Skeletal muscle satellite cell (primary cell): ENCODE measurements at regions not wholly inside any gene's neighbourhood (a gene's known extent, or its start where the extent isn't known, plus 50 kb on each side); places are given as distances from the start of the nearest gene placed in this dataset.
A peak's percentile ranks its signal among the peaks of the same experiment; 100 is the strongest.

Experiments
- H3K27me3 ChIP-seq: 2 replicates; pipeline ENCODE4 v1.7.0; 2013; ENCODE audit warnings: low read length; ENCODE audit not compliant: control insufficient read depth, insufficient read depth
- H3K36me3 ChIP-seq: 2 replicates; pipeline ENCODE4 v1.7.0; 2013; ENCODE audit warnings: mild to moderate bottlenecking, control low read depth, low read length; ENCODE audit not compliant: insufficient read depth
- H3K4me1 ChIP-seq: 2 replicates; pipeline ENCODE4 v1.7.0; 2013; ENCODE audit warnings: low read length; ENCODE audit not compliant: control insufficient read depth, insufficient read depth
- H3K4me2 ChIP-seq: 2 replicates; pipeline ENCODE4 v1.7.0; 2013; ENCODE audit warnings: mild to moderate bottlenecking, low read length
- H3K4me3 ChIP-seq: 2 replicates; pipeline ENCODE4 v1.7.0; 2013; ENCODE audit warnings: low read length
- H3K9ac ChIP-seq: 2 replicates; pipeline ENCODE4 v1.7.0; 2013; ENCODE audit warnings: mild to moderate bottlenecking, low read depth, low read length, moderate library complexity
- H3K9me3 ChIP-seq: replicated peaks from 2 replicates; pipeline ENCODE4 v1.7.0; 2013; ENCODE audit warnings: mild to moderate bottlenecking, control low read depth, low read length

GRCh38 chr11:32161293-32161692, 70.4 kb downstream of the RCN1 start:
- H3K4me1 ChIP-seq: no peaks in the 10 kb centered on the region
- peaks cover 48% of the 10 kb centered on the region for H3K27me3 ChIP-seq
- no peak overlapping the region for H3K4me3 ChIP-seq
- H3K4me2 ChIP-seq: no peak overlapping the region
- no peaks in the 10 kb centered on the region for H3K9me3 ChIP-seq
- no peaks in the 10 kb centered on the region for H3K36me3 ChIP-seq
- H3K9ac ChIP-seq: no peak overlapping the region

GRCh38 chr11:32162351-32162750, 71.5 kb downstream of the RCN1 start:
- H3K27me3 ChIP-seq: peaks cover 53% of the 10 kb centered on the region
- H3K4me2 ChIP-seq: no peak overlapping the region
- no peaks in the 10 kb centered on the region for H3K9me3 ChIP-seq
- H3K4me1 ChIP-seq: no peaks in the 10 kb centered on the region
- no peak overlapping the region for H3K9ac ChIP-seq
- H3K36me3 ChIP-seq: no peaks in the 10 kb centered on the region
- no peak overlapping the region for H3K4me3 ChIP-seq

- Histone ChIP-seq H3K36me3 (no peaks in the 10 kb centered on the region), H3K4me1 (no peaks in the 10 kb centered on the region), H3K9me3 (no peaks in the 10 kb centered on the region), H3K4me3 (no peak overlapping the region), H3K4me2 (no peak overlapping the region), H3K27me3 (peaks cover 56% of the 10 kb centered on the region), H3K9ac (no peak overlapping the region)
Measured at GRCh38 chr11:32162906-32163305, 72.0 kb downstream of the RCN1 start.

GRCh38 chr11:32163557-32163956, 72.7 kb downstream of the RCN1 start:
- H3K9ac ChIP-seq: no peak overlapping the region
- no peaks in the 10 kb centered on the region for H3K9me3 ChIP-seq
- H3K4me1 ChIP-seq: no peaks in the 10 kb centered on the region
- H3K27me3 ChIP-seq: peaks cover 59% of the 10 kb centered on the region
- H3K36me3 ChIP-seq: no peaks in the 10 kb centered on the region
- H3K4me2 ChIP-seq: no peak overlapping the region
- no peak overlapping the region for H3K4me3 ChIP-seq

- Histone ChIP-seq H3K36me3 (no peaks in the 10 kb centered on the region), H3K9me3 (no peaks in the 10 kb centered on the region), H3K27me3 (peaks cover 62% of the 10 kb centered on the region), H3K4me1 (no peaks in the 10 kb centered on the region), H3K4me3 (no peak overlapping the region), H3K4me2 (no peak overlapping the region), H3K9ac (no peak overlapping the region)
Measured at GRCh38 chr11:32164836-32165235, 74.0 kb downstream of the RCN1 start.

GRCh38 chr11:32168924-32169323, 78.0 kb downstream of the RCN1 start:
- Histone ChIP-seq H3K9ac (no peak overlapping the region), H3K9me3 (no peaks in the 10 kb centered on the region), H3K4me2 (no peak overlapping the region), H3K36me3 (no peaks in the 10 kb centered on the region), H3K27me3 (peaks cover 48% of the 10 kb centered on the region), H3K4me1 (peaks cover 9% of the 10 kb centered on the region), H3K4me3 (no peak overlapping the region)

- Histone ChIP-seq H3K36me3 (no peaks in the 10 kb centered on the region), H3K4me1 (peaks cover 9% of the 10 kb centered on the region), H3K9ac (no peak overlapping the region), H3K4me3 (no peak overlapping the region), H3K9me3 (no peaks in the 10 kb centered on the region), H3K27me3 (peaks cover 41% of the 10 kb centered on the region), H3K4me2 (no peak overlapping the region)
Measured at GRCh38 chr11:32171445-32171844, 80.6 kb downstream of the RCN1 start.

GRCh38 chr11:32172041-32172847, 81.4 kb downstream of the RCN1 start:
- H3K36me3 ChIP-seq: no peaks in the 10 kb centered on the region
- H3K4me1 ChIP-seq: peaks cover 9% of the 10 kb centered on the region
- peak overlapping the region; percentile 22 for H3K9ac ChIP-seq
- H3K4me3 ChIP-seq: peak overlapping the region; percentile 62
- H3K27me3 ChIP-seq: peaks cover 35% of the 10 kb centered on the region
- H3K4me2 ChIP-seq: peak overlapping the region; percentile 78
- H3K9me3 ChIP-seq: no peaks in the 10 kb centered on the region

GRCh38 chr11:32172848-32173834, 82.3 kb downstream of the RCN1 start:
- Histone ChIP-seq H3K4me1 (peaks cover 9% of the 10 kb centered on the region), H3K9me3 (no peaks in the 10 kb centered on the region), H3K4me3 (peak overlapping the region; percentile 62), H3K36me3 (no peaks in the 10 kb centered on the region), H3K27me3 (peaks cover 32% of the 10 kb centered on the region), H3K4me2 (peak overlapping the region; percentile 78), H3K9ac (peak overlapping the region; percentile 22)

- peaks cover 33% of the 10 kb centered on the region for H3K27me3 ChIP-seq
Measured at GRCh38 chr11:32173977-32174376, 83.1 kb downstream of the RCN1 start.

GRCh38 chr11:32176223-32176934, 85.5 kb downstream of the RCN1 start:
- Histone ChIP-seq H3K4me1 (peaks cover 9% of the 10 kb centered on the region), H3K9ac (no peak overlapping the region)

More at GRCh38 chr11:32173977-32174376, 83.1 kb downstream of the RCN1 start:
- Histone ChIP-seq H3K9ac (no peak overlapping the region), H3K4me2 (no peak overlapping the region), H3K4me3 (no peak overlapping the region), H3K9me3 (no peaks in the 10 kb centered on the region), H3K36me3 (no peaks in the 10 kb centered on the region), H3K4me1 (peaks cover 9% of the 10 kb centered on the region)

More at GRCh38 chr11:32176223-32176934, 85.5 kb downstream of the RCN1 start:
- H3K4me2 ChIP-seq: no peak overlapping the region
- peaks cover 22% of the 10 kb centered on the region for H3K27me3 ChIP-seq
- no peaks in the 10 kb centered on the region for H3K9me3 ChIP-seq
- H3K4me3 ChIP-seq: no peak overlapping the region
- no peaks in the 10 kb centered on the region for H3K36me3 ChIP-seq
